ENCODE measurements at regions not wholly inside any gene's neighbourhood (a gene's known extent, or its start where the extent isn't known, plus 50 kb on each side); places are given as distances from the start of the nearest gene placed in this dataset.

GRCh38 chr6:166017032-166017635, 150.5 kb downstream of the TBXT start:
- DNase-seq (ENCODE audit: insufficient read length, low spot score, missing footprints) = no peak
- Histone ChIP-seq H3K4me3 (ENCODE audit: insufficient read depth, low read length) (no peak overlapping the region), H3K27ac (ENCODE audit: low read depth, low read length) (no peak overlapping the region), H2AFZ (ENCODE audit: low read length) (no peak overlapping the region), H3K79me2 (ENCODE audit: insufficient read depth, low read length) (no peaks in the 10 kb centered on the region), H3K36me3 (ENCODE audit: insufficient read depth, low read length) (no peaks in the 10 kb centered on the region), H3K4me1 (ENCODE audit: insufficient read depth, low read length) (no peaks in the 10 kb centered on the region), H3K4me2 (ENCODE audit: insufficient read depth, low read length) (no peak overlapping the region), H3K27me3 (ENCODE audit: insufficient read depth, low read length) (no peaks in the 10 kb centered on the region), H4K20me1 (ENCODE audit: insufficient read depth, low read length) (no peaks in the 10 kb centered on the region), H3K9me3 (ENCODE audit: low read depth, low read length) (no peaks in the 10 kb centered on the region)
- no peak for TF ChIP-seq CTCF (IDR thresholded peaks at IDR 0.05; ENCODE audit: extremely low read depth, low read depth, low read length)

GRCh38 chr6:166014966-166015365, 152.7 kb downstream of the TBXT start:
- H4K20me1 ChIP-seq (ENCODE audit: insufficient read depth, low read length) = no peaks in the 10 kb centered on the region
- H3K9me3 ChIP-seq (ENCODE audit: low read depth, low read length) = no peaks in the 10 kb centered on the region
- no peak overlapping the region for H3K4me2 ChIP-seq (ENCODE audit: insufficient read depth, low read length)
- H3K27me3 ChIP-seq (ENCODE audit: insufficient read depth, low read length) = no peaks in the 10 kb centered on the region
- H3K4me3 ChIP-seq (ENCODE audit: insufficient read depth, low read length) = no peak overlapping the region
- H3K79me2 ChIP-seq (ENCODE audit: insufficient read depth, low read length) = no peaks in the 10 kb centered on the region
- no peak for DNase-seq (ENCODE audit: insufficient read length, low spot score, missing footprints)
- no peak overlapping the region for H3K27ac ChIP-seq (ENCODE audit: low read depth, low read length)
- H3K4me1 ChIP-seq (ENCODE audit: insufficient read depth, low read length) = peaks cover 4% of the 10 kb centered on the region
- TF ChIP-seq CTCF (IDR thresholded peaks at IDR 0.05; ENCODE audit: extremely low read depth, low read depth, low read length) = no peak
- H2AFZ ChIP-seq (ENCODE audit: low read length) = no peak overlapping the region
- H3K36me3 ChIP-seq (ENCODE audit: insufficient read depth, low read length) = no peaks in the 10 kb centered on the region

GRCh38 chr6:166010136-166010960, 157.3 kb downstream of the TBXT start:
- Histone ChIP-seq H3K4me3 (ENCODE audit: insufficient read depth, low read length) (no peak overlapping the region), H3K9me3 (ENCODE audit: low read depth, low read length) (no peaks in the 10 kb centered on the region), H4K20me1 (ENCODE audit: insufficient read depth, low read length) (no peaks in the 10 kb centered on the region), H3K79me2 (ENCODE audit: insufficient read depth, low read length) (no peaks in the 10 kb centered on the region), H3K27ac (ENCODE audit: low read depth, low read length) (no peak overlapping the region), H3K36me3 (ENCODE audit: insufficient read depth, low read length) (no peaks in the 10 kb centered on the region), H3K4me2 (ENCODE audit: insufficient read depth, low read length) (no peak overlapping the region), H3K4me1 (ENCODE audit: insufficient read depth, low read length) (peaks cover 34% of the 10 kb centered on the region), H2AFZ (ENCODE audit: low read length) (no peak overlapping the region), H3K27me3 (ENCODE audit: insufficient read depth, low read length) (no peaks in the 10 kb centered on the region)
- DNase-seq (ENCODE audit: insufficient read length, low spot score, missing footprints) = no peak
- TF ChIP-seq CTCF (IDR thresholded peaks at IDR 0.05; ENCODE audit: extremely low read depth, low read depth, low read length) = no peak

GRCh38 chr6:166009385-166010031, 158.1 kb downstream of the TBXT start:
- Histone ChIP-seq H3K4me3 (ENCODE audit: insufficient read depth, low read length) (peak overlapping the region; percentile 68), H3K4me1 (ENCODE audit: insufficient read depth, low read length) (peaks cover 37% of the 10 kb centered on the region), H3K27ac (ENCODE audit: low read depth, low read length) (peak overlapping the region; percentile 42), H4K20me1 (ENCODE audit: insufficient read depth, low read length) (no peaks in the 10 kb centered on the region), H3K4me2 (ENCODE audit: insufficient read depth, low read length) (peak overlapping the region; percentile 98), H3K79me2 (ENCODE audit: insufficient read depth, low read length) (no peaks in the 10 kb centered on the region), H3K36me3 (ENCODE audit: insufficient read depth, low read length) (no peaks in the 10 kb centered on the region), H3K27me3 (ENCODE audit: insufficient read depth, low read length) (no peaks in the 10 kb centered on the region), H2AFZ (ENCODE audit: low read length) (peak overlapping the region; percentile 84), H3K9me3 (ENCODE audit: low read depth, low read length) (no peaks in the 10 kb centered on the region)
- DNase-seq (ENCODE audit: insufficient read length, low spot score, missing footprints) = no peak
- no peak for TF ChIP-seq CTCF (IDR thresholded peaks at IDR 0.05; ENCODE audit: extremely low read depth, low read depth, low read length)

All from osteoblast (primary cell).